ENCODE measurements at regions not wholly inside any gene's neighbourhood (a gene's known extent, or its start where the extent isn't known, plus 50 kb on each side); places are given as distances from the start of the nearest gene placed in this dataset.
A peak's percentile ranks its signal among the peaks of the same experiment; 100 is the strongest.

DNA sequence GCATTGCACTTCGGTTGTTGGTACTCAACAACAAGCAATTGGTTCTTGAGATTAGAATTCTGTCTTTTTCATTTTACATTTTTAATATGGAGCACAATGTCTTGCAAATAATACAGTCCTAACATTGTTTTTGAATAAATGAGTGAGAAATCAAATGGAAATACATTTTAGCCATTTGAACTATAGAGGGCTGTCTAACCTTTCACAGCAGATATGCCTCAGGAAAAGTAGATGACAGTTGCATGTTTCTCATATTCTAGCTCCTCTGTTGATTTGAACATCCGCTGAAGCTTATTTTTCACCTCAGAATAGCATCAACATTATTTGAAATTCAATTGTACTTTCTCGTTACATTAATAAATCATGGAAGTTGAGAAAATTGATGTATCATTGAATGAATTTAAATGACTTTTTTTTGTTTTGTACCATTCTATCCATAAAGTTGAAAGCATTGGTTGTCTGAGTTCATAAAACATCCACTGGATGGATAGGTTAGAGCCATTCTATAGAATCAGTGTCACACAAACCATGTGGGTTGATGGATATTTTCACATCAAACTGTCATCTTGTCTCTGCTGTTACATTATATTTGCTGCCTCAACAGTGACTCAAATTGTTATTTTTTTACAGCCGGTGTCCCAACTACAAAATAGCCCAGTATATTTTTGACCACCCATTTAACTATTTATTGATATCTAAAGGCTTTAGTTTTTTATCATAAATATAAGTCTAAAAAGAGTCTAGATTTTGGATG is 928.3 kb downstream of the NSUN3 start:
- DNase-seq (ENCODE audit: low spot score), result peak; percentile 13

DNA sequence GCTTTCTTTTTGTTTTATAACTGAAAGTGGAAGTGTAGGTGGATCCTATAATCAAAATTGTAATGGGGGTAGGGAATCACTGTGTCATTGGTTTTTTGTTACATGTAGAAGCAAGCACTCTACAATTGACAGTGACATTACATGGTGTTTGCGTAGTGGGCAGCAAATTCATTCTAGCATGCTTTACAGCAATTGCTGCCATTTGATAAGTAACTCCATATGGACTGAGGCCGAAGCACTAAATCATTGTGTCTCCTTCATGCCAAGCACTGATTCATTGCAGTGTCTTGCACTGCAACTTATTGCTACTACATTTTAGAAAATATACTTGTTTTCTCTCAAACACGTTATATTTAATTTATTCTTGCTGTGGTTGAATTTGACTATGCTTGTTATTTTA is 933.9 kb downstream of the NSUN3 start:
- no peak for DNase-seq (ENCODE audit: low spot score)

DNA sequence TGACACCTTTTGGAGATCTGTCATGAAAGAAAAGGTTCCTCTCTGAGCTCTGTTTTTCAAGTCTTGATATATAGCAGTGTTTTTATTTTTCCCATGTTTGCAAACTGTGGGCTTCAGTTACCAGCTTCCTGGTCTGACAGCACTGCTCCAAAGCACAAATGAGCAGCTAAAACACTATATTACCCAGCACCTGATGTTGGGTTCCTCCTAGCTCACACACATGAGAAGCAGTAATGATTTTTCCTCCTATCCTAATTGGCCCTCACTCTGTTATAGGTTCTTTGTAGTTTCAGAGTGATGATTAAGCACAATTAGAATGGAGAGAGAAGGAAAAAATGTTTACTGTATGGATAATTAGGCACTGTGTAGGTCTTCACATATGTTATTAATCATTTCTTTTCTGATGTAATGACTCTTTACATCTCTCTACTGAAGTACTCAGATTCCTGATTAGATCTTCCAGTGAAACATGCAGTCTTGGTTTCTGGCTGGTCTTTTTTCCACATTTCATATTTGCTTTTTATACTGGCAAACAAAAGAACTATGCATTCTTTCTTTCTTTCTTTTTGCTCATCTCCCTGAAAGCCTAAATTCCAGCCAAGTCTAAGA is 939.7 kb downstream of the NSUN3 start:
- DNase-seq (ENCODE audit: low spot score), result no peak

DNA sequence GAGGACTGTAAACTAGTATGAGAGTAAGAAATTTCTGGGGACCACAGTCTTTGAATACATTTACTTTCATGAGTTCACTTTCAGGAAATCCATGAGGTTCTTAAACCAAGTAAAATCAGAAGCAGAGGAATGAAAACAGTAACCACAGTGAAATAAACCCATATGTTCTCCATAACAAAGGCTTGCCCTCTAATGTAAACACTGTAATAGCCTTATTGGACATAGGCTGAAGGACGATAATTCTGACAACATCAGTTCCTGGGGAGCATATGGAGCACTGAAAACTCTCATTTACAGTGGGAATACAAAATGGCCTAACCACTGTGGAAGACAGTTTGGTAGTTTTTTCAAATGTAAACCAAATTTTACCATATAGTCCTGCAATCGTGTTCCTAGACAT is 965.8 kb downstream of the NSUN3 start:
- DNase-seq (ENCODE audit: low spot score), result no peak

DNA sequence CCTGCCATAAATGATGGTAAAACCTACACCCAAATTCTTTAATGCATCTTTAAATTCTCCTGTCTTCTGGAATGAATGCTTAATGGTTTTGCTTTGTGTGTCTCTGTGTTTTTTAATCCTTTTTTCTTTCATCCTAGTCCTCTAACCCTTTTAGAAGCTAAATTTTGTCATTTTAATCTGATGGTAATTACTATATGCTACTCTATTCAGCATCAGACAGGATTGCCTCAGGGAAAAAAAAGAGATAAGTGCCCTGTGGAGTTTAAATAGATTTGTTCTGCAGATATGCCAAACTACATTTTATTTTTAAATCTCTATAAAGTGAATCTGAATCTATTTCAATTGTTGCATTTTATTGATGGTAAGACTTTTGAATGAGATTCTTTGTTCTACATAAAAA is 966.8 kb downstream of the NSUN3 start:
- DNase-seq (ENCODE audit: low spot score), result no peak

DNA sequence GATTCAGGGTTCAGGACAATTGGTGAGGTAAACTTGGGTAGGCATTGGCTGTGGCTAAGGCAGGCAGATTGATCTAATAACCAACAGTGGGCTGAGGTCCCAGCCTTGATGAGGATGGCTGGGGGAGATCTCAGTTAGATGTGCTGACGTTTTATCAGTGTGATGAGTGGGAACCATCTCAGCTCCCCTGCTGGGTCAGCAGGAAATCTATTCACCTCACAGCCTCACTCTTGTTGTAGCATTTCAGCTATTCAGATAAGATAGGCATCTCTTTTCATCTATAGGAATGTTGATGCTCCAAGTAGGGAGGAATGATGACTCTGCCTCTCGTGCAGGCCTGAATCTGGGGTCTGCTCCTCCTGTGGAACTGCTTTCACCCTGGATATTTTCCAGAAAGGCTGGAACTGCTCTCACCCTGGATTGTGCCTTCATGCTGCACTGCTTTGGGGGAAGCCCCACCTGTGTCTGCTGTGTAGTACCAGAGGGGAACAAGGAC is 973.7 kb downstream of the NSUN3 start:
- no peak for DNase-seq (ENCODE audit: low spot score)

DNA sequence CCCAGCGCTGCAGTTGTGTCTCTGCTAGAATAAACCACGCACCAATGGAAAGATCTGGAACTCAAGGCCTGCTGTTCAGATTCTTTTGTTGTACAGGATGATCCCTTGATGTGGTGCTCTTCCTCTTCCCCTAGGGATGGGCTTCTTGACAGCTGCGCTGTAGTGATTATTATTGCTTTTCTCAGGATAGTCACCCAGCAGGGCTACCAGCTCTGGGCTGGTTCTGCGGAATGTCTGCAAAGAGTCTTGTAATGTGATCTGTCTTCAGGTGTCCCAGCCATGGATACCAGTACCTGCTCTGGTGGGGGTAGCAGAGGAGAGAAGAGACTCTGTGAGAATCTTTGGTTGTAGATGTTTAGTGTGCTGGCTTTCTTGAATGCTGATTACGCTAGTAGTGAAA is 974.2 kb downstream of the NSUN3 start:
- DNase-seq (ENCODE audit: low spot score), result no peak

DNA sequence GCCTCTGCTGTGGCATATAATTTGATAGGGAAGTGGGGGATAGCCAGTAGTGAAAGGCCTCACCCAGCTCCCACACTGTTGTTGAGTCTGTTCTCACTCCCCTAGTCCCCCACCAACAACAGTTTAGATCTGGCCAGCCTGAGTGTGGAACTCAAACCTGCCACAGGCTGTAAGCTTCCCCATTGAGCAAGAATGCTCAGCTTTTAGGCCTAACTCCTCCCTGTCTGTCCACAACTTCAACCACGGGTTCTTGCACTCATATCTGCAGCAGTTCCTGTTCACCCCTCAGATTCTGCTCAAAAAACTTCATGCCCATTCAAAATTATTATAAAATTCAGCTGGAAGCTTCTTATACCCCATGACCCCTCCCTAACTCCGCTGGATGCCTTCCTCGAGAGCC is 975.1 kb downstream of the NSUN3 start:
- no peak for DNase-seq (ENCODE audit: low spot score)

DNA sequence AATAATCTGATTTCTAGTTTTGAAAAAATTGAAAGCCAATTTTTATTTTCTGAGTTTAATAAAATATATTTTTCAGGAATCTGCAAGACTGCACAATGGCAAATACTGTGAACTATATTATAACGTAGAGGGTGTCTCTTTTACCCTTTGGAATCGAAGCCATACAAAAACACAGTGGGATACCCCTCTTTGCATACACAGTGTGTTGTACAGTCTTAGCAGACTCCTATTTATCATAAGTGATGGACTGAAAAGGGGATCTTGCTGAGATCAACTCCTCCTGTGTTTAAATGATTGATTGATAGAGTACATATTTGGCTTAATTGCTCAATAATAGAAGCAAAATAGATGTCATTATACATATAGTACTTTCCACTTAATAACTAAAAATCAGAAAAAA is 981.2 kb downstream of the NSUN3 start:
- DNase-seq (ENCODE audit: low spot score), result no peak

DNA sequence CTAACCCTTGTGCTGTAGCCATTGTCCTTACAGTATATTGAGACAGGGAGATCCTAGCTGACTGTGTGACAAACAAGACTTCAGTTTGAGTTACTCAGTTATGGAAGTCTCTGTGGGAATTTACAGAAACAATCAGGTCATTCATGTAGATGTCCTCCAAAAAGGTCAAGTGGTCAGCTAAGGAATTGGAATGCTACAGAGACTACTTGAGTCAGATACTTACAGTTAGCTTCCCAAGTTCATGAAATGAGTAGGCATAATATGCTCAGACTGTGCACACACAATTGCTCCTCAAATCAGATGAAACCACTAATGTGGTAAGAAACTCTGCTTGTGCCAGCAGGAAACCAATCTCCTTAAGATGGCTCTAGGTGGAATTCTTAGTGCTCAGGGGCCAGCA is 985.7 kb downstream of the NSUN3 start:
- DNase-seq (ENCODE audit: low spot score), result peak; percentile 69

DNA sequence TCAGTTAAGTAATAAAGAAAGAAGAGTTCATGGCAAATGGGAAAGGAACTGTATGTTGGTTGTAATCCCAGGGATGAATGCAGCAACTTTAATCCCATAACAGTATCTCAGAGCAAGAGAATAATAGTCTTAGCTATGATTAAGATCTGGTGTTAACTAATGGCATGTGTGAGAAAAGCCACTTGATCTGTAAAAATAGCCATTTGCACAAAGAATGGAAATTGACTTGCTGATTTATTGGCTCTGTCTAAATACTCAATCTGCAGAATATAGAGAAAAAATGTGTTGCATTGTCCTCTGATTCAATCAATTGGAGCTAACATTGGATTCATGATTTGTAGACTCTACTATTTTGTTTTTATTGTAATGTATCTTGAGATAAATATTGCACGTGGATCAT is 987.0 kb downstream of the NSUN3 start:
- no peak for DNase-seq (ENCODE audit: low spot score)

DNA sequence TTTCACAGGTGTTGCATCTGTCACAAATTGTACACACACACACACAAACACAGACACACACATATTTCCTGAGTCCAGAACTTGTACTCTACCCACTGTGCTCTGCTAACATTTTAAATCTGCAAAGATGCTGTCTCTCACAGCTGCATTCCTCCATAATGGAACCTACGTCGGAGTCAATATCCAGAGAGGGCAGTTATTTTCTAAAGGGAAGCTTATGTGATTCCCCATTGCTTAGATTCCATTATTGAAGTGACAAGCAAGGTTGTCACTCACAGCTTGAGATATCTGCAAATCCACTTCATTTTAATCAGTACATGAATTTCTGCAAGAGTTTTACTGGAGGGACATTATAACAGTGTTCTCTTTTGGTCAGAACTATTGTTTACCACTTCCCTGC is 992.4 kb downstream of the NSUN3 start:
- DNase-seq (ENCODE audit: low spot score), result no peak

DNA sequence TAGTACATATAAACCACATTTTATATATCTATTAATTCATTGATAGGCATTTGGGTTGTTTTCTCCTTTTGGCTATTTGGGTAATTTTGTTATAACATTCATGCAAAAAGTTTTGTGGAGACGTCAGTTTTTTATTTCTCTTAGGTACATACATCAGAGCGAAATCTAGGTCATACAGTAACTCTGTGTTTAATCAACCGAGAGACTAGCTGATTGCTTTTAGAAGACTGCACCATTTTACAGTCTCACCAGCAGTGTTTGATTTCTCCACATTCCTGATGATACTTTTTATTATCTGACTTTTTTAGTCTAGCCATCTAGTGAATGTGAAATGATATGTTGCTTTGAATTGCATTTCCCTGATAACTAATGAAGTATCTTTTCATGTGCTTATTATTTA is 1019.3 kb downstream of the NSUN3 start:
- no peak for DNase-seq (ENCODE audit: low spot score)

DNA sequence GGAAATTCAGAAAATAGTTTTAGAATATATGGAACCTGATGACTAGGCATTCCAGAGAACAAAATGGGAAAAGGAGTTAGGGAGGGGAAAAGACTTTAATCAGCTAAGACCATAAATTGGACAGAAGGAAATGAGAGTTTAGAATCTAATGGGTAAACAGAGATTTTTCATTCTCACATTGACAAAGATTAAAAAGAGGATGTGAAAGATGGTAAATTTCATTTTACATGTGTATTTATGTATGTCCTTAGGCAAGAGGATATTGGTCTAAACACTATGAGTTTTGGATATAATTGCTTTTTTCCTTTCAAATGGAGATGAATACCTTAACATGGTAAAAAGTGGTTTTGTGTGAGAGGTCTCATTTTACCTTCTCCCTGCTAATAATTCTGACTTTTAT is 1021.9 kb downstream of the NSUN3 start:
- DNase-seq (ENCODE audit: low spot score), result no peak

DNA sequence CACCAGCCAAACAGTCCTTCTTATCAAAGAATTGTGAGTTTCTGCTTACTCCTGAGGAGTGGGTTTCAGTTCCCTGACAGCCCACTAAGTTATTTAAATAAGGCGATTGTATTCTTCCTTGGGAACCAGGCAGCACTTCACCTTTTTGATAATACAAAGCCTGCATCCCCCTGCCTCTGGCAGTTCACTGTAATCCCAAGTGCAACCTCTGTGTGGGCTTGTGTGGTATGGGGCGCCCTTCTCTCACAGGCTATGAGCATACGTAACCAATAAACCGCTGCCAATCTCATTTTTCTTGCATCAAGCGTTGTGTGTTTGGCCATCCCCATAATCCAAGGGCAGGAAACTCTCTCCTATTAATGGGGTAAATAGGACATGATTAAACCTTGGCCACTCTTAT is 1025.6 kb downstream of the NSUN3 start:
- DNase-seq (ENCODE audit: low spot score), result no peak

DNA sequence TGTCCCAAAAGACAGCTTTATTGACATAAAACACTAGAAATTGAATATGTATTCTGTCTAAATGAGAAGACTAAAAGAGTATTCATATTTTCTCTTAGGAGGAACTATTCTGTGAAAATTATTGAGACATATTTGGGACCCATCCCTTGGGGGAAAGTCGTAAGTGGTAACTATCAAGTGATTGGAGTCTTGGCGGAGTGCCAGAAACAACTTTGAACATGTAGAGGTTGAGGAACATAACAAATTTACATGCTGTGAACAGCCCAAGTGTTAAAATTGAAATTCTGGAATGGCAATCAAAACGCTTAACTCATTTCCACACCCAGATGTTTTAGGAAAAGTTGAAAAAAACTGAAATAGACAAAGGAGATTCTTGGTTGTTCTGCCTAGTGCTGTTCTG is 1034.6 kb downstream of the NSUN3 start:
- no peak for DNase-seq (ENCODE audit: low spot score)

DNA sequence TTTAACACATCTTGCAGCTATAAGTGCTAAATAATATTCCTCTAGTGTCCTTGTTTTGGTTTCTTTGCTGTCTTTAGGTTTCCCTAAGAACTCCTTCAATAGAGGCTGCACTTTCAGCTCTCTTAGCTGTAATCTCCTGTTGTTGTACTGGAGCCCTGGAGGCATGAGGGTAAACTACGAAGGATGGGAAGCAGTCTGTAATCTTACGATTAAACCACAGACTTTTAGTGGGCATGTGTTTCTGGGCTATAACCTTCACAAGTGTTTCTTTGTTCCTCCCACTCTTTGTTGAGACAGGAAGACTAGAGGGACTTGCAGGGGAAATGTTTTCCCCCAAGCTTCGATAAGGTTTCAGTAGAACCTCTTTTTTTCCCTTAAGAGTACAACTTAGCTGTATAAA is 1058.1 kb downstream of the NSUN3 start:
- DNase-seq (ENCODE audit: low spot score), result no peak

DNA sequence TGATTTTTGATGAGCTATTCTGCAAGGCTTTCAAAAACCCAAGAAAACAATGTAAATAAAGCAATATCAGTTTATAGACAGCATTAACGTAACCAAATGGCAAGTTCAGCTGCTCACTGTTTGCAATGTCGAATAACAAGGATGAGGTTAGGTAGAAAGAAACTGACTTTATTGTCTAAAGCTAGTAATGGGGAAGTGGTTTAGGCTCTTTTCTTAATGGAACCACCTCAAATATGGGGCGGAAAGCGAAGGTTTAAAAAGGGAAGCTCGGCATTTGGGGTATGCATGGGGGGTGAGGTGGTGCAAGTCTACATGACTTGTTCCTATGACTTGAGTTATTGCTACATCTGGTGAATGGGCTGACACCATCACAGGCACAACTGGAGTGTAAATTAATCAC is 1060.2 kb downstream of the NSUN3 start:
- no peak for DNase-seq (ENCODE audit: low spot score)

DNA sequence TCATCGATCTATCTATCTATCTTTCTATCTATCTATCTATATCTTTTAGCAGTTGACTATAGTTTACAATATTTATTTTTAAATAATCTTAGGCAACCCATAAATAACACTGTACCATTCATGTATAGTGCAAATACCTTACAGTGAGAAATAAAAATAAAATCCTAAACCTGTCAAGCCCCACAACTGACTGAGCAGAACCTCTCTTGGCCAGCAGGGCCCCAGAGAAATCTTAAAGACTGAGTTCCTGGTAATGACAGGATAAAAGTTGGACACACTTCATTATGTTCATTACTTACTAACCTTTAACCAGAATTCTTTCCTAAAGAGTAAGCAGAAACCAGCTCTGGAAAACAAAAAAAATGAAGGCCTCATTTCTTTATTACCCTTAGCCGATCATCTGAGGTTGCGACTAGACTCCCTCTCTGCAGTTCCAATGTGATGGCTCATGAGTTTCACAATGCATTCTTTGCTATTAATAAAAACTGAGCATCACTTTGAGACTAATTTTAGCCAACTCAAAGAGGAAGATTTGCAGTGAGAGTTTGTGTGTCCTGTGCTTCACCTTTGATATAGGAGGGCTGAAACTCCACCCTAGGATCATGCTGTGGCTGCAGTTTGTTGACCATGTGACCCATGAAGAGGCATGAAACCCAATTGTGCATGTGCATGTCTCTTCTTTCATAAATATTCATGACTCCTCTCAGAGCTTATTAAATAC is 1072.0 kb downstream of the NSUN3 start:
- DNase-seq (ENCODE audit: low spot score), result peak; percentile 95

DNA sequence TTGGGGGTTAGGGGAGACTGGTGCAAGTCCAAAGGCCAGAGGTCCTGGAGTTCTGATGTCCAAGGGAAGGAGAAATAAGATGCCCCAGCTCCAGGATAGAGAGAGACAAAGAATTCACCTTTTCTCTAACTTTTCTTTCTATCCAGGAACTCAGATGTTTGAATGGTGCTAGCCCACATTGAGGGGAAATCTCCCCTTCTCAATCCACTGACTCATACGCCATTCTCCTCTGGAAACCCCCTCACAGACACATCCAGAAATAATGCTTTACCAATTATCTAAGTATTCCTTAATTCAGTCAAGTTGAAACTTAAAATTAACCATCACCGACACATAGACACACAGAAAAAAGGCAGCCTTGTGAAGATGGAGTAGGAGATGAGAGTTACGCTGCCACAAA is 1085.2 kb downstream of the NSUN3 start:
- no peak for DNase-seq (ENCODE audit: low spot score)

DNA sequence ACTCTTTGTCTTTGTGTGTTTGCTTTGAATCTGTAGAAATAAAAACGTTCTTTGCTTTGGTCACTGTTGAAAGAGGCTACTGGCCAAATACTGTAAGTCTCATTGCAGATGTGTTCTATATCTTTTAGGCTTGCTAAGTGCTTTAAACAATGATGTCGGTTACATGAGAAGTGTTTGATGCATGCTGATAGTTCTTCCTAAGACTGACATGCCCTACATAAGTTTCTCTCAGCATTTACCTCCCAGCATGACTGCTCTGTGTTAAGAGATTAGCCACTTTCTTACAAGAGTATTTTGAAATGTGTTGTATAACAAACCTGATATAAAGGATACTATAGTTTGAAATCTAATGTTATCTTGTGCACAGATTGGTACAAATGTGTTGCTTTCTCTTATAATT is 1088.7 kb downstream of the NSUN3 start:
- DNase-seq (ENCODE audit: low spot score), result no peak

DNA sequence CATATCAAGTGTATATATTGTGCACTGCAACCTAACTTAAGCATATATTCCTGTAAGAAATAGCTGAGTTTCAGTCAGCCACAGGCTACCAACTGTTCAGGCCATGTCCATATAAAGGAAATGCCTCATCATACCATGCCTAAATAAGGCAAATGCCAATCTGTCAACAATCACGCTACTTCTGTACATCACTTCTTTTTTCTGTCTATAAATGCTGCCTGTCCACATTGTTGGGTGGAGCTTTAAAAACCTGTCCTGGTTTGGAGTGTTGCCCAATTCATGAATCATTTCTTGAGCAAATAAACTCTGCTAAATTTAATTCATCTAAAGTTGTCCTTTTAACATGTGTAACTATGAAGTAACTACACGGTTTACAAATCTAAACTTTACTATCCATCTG is 1091.9 kb downstream of the NSUN3 start:
- DNase-seq (ENCODE audit: low spot score), result peak; percentile 70

DNA sequence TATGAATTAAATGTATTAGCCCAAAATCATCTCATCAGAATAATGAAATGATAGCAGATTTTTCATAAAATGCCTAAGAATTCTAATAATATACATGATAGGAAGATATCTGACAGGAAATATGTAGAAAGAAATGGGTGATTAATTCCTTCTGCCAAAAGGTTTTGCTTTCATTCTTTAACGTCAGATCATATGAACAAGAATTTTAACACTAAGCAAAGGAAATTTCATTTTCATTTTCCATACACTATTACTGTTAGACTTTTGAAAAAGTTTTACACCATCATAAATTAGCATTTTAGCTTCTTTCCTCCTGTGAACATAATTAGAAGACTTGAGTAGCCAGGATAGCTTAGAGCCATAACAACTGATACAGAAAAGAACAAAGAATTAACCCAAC is 1099.9 kb downstream of the NSUN3 start:
- DNase-seq (ENCODE audit: low spot score), result no peak
